PC-9 (cell line): ENCODE measurements at regions not wholly inside any gene's neighbourhood (a gene's known extent, or its start where the extent isn't known, plus 50 kb on each side); places are given as distances from the start of the nearest gene placed in this dataset.

Source experiments
- BruUV-seq: library from RNA; stranded (reverse); fragments of 400-500 nt; replicated peaks from 2 replicates; lab custom pipeline; 2021; lab: Mats Ljungman, UMichigan
- CTCF ChIA-PET: fragments of 300-600 bp; sonication (Branson Sonifier 250); formaldehyde crosslinking; loops from one replicate; lab custom pipeline; 2022; ENCODE audit warnings: antibody characterized with exemption; lab: Charles Lee
- POLR2A ChIA-PET: fragments of 300-600 bp; sonication (Branson Sonifier 250); formaldehyde crosslinking; loops from one replicate; lab custom pipeline; 2022; ENCODE audit warnings: antibody characterized with exemption; ENCODE audit not compliant: unreplicated experiment; lab: Charles Lee
- DNase-seq, 2 experiments: peaks; one replicate each; pipeline versions ENCODE4 v3.0.0 to v3.0.0-alpha.2; 2015 to 2022; ENCODE audit warnings: mixed read lengths in 1 of 2
- H2AFZ ChIP-seq: fragments of 200-600 bp; sonication (generic); 2 replicates; pipeline ENCODE4 v1.8.1; 2017; ENCODE audit warnings: antibody characterized with exemption
- H3F3A ChIP-seq: fragments of 200-600 bp; sonication (generic); 2 replicates; pipeline ENCODE4 v1.8.1; 2017; ENCODE audit warnings: antibody characterized with exemption, mild to moderate bottlenecking, low read depth; ENCODE audit not compliant: insufficient read depth
- H3K27ac ChIP-seq: fragments of 200-600 bp; sonication (generic); 2 replicates; pipeline ENCODE4 v1.6.1; 2016; ENCODE audit warnings: mixed run types
- H3K27me3 ChIP-seq: fragments of 200-600 bp; sonication (generic); 2 replicates; pipeline ENCODE4 v1.6.1; 2016; ENCODE audit warnings: low read depth, mixed run types; ENCODE audit not compliant: insufficient read depth
- H3K36me3 ChIP-seq: fragments of 200-600 bp; sonication (generic); 2 replicates; pipeline ENCODE4 v1.6.1; 2016; ENCODE audit warnings: low read depth, mixed run types
- H3K4me1 ChIP-seq: fragments of 200-600 bp; sonication (generic); replicated peaks from 2 replicates; pipeline ENCODE4 v1.6.1; 2016; ENCODE audit warnings: mixed run types; ENCODE audit not compliant: insufficient read depth
- H3K4me2 ChIP-seq: fragments of 200-600 bp; sonication (generic); 2 replicates; pipeline ENCODE4 v1.6.1; 2017; ENCODE audit warnings: mixed run types
- H3K4me3 ChIP-seq: fragments of 200-600 bp; sonication (generic); 2 replicates; pipeline ENCODE4 v1.6.1; 2016; ENCODE audit warnings: mixed run types
- H3K79me2 ChIP-seq: fragments of 200-600 bp; sonication (generic); 2 replicates; pipeline ENCODE4 v1.6.1; 2017; ENCODE audit warnings: low read depth, mixed run types
- H3K9me2 ChIP-seq: fragments of 200-600 bp; sonication (generic); 2 replicates; pipeline ENCODE4 v1.8.1; 2017; ENCODE audit warnings: mild to moderate bottlenecking; ENCODE audit not compliant: insufficient read depth
- H3K9me3 ChIP-seq: fragments of 200-600 bp; sonication (generic); 2 replicates; pipeline ENCODE4 v1.8.1; 2016; ENCODE audit warnings: low read depth; ENCODE audit not compliant: insufficient read depth
- H4K20me1 ChIP-seq: fragments of 200-600 bp; sonication (generic); 2 replicates; pipeline ENCODE4 v1.8.1; 2017; ENCODE audit not compliant: insufficient read depth
- CTCF ChIP-seq: fragments of 200-600 bp; sonication (generic); conservative IDR thresholded peaks from 2 replicates; pipeline ENCODE4 v1.6.1; 2017; ENCODE audit warnings: mixed run types, antibody characterized with exemption, mild to moderate bottlenecking, moderate library complexity
- EZH2 ChIP-seq: fragments of 200-600 bp; sonication (generic); IDR thresholded peaks from 2 replicates; pipeline ENCODE4 v1.8.0; 2017; ENCODE audit warnings: antibody characterized with exemption, low read depth
- intact Hi-C: fragments of 100-400 bp; cut with micrococcal nuclease; formaldehyde crosslinking; loops from one replicate; pipeline ENCODE4 v1.10.0; 2022; ENCODE audit not compliant: unreplicated experiment

- Histone ChIP-seq H4K20me1 (no peaks in the 10 kb centered on the region), H3K4me2 (no peak overlapping the region), H3K9me2 (no peaks in the 10 kb centered on the region), H3K4me3 (no peak overlapping the region), H3K79me2 (no peaks in the 10 kb centered on the region), H3F3A (no peaks in the 10 kb centered on the region), H3K27me3 (peaks cover 80% of the 10 kb centered on the region), H2AFZ (no peak overlapping the region), H3K4me1 (no peaks in the 10 kb centered on the region), H3K27ac (no peak overlapping the region), H3K9me3 (peaks cover 12% of the 10 kb centered on the region; the same call in 1 of the 2 replicates), H3K36me3 (no peaks in the 10 kb centered on the region)
- intact Hi-C loops: no loop called here
- ChIA-PET POLR2A (no interaction called here), CTCF (no interaction called here)
- BruUV-seq: no TSS peak
- TF ChIP-seq EZH2: no peak
- no peak for DNase-seq
These were observed 133.2 kb downstream of the DNAJB6 start for GRCh38 chr7:157470017-157470322.

GRCh38 chr7:157470701-157471131, 133.9 kb downstream of the DNAJB6 start:
- Histone ChIP-seq H3K4me3 (no peak overlapping the region), H3K9me3 (peaks cover 12% of the 10 kb centered on the region; the same call in 1 of the 2 replicates), H3K27me3 (peaks cover 80% of the 10 kb centered on the region), H2AFZ (no peak overlapping the region), H4K20me1 (no peaks in the 10 kb centered on the region), H3F3A (no peaks in the 10 kb centered on the region), H3K4me2 (no peak overlapping the region), H3K9me2 (no peaks in the 10 kb centered on the region), H3K4me1 (no peaks in the 10 kb centered on the region), H3K27ac (no peak overlapping the region), H3K36me3 (no peaks in the 10 kb centered on the region), H3K79me2 (no peaks in the 10 kb centered on the region)
- no peak for TF ChIP-seq CTCF
- TF ChIP-seq EZH2: no peak
- POLR2A ChIA-PET: no interaction called here
- intact Hi-C loops: no loop called here
- no TSS peak for BruUV-seq
- CTCF ChIA-PET: no interaction called here
- no peak for DNase-seq

GRCh38 chr7:157471259-157472125, 134.7 kb downstream of the DNAJB6 start:
- Histone ChIP-seq H3K4me1 (no peaks in the 10 kb centered on the region), H3K4me3 (no peak overlapping the region), H3K9me3 (peaks cover 12% of the 10 kb centered on the region; the same call in 1 of the 2 replicates), H3K4me2 (no peak overlapping the region), H3K9me2 (no peaks in the 10 kb centered on the region), H2AFZ (no peak overlapping the region), H4K20me1 (no peaks in the 10 kb centered on the region), H3F3A (no peaks in the 10 kb centered on the region), H3K27me3 (peaks cover 80% of the 10 kb centered on the region), H3K36me3 (no peaks in the 10 kb centered on the region), H3K27ac (no peak overlapping the region), H3K79me2 (no peaks in the 10 kb centered on the region)
- ChIA-PET CTCF (no interaction called here), POLR2A (no interaction called here)
- intact Hi-C loops: no loop called here
- BruUV-seq: no TSS peak
- no peak for DNase-seq
- TF ChIP-seq CTCF (no peak), EZH2 (no peak)
